ENCODE measurements at regions not wholly inside any gene's neighbourhood (a gene's known extent, or its start where the extent isn't known, plus 50 kb on each side); places are given as distances from the start of the nearest gene placed in this dataset.

- TF ChIP-seq CTCF (optimal IDR thresholded peaks at IDR 0.05 in 1 of 3, IDR thresholded peaks at IDR 0.05 in 1 of 3, conservative IDR thresholded peaks at IDR 0.05 in 1 of 3; ENCODE audit: extremely low read depth in 1 of 3, insufficient read depth in 2 of 3, low read length in 3 of 3), result no peak
- TF ChIP-seq EZH2 (IDR thresholded peaks at IDR 0.05; ENCODE audit: low read length), result no peak
Measured at GRCh38 chr3:43908456-43908855, 217.7 kb downstream of the ABHD5 start.

Measured in keratinocyte (primary cell).